ENCODE measurements at regions not wholly inside any gene's neighbourhood (a gene's known extent, or its start where the extent isn't known, plus 50 kb on each side); places are given as distances from the start of the nearest gene placed in this dataset.

DNA sequence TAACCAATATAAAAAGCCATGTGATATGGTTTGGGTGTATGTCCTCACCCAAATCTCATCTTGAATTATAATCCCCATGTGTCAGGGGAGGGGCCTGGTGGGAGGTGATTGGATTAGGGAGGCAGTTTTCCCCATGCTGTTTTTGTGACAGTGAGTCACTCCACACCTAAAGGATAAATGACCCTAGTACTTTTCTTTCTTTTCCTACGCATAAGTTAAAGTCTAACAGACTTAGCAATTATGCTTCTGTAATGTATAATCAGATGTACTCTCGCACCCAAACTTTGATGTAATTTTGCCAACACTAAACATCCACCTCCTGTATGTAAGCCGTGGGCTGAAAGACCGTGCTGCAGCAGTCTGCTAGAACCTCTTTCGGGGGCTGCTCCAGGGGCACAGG, 97.2 kb upstream of the DSEL start:
- H3K4me1 Mint-ChIP-seq (ENCODE audit: unreplicated experiment): peaks cover 24% of the 10 kb centered on the region
- peaks cover 9% of the 10 kb centered on the region for H3K9me3 Mint-ChIP-seq (ENCODE audit: unreplicated experiment)
- H3K4me3 Mint-ChIP-seq (ENCODE audit: unreplicated experiment): no peak overlapping the region
- H3K36me3 Mint-ChIP-seq (ENCODE audit: unreplicated experiment): peaks cover 6% of the 10 kb centered on the region
- no peak overlapping the region for H3K27ac Mint-ChIP-seq (ENCODE audit: unreplicated experiment)
- no peaks in the 10 kb centered on the region for H3K27me3 Mint-ChIP-seq (ENCODE audit: unreplicated experiment)
- TF ChIP-seq CTCF (IDR thresholded peaks at IDR 0.05): no peak
- no peak for DNase-seq (ENCODE audit: extremely low spot score, unreplicated experiment)

- Mint-ChIP-seq H3K27me3 (ENCODE audit: unreplicated experiment) (no peaks in the 10 kb centered on the region), H3K27ac (ENCODE audit: unreplicated experiment) (no peak overlapping the region), H3K9me3 (ENCODE audit: unreplicated experiment) (peaks cover 9% of the 10 kb centered on the region), H3K4me1 (ENCODE audit: unreplicated experiment) (peaks cover 32% of the 10 kb centered on the region), H3K36me3 (ENCODE audit: unreplicated experiment) (peaks cover 6% of the 10 kb centered on the region), H3K4me3 (ENCODE audit: unreplicated experiment) (no peak overlapping the region)
- no peak for DNase-seq (ENCODE audit: extremely low spot score, unreplicated experiment)
- no peak for TF ChIP-seq CTCF (IDR thresholded peaks at IDR 0.05)
Observed at GRCh38 chr18:67612281-67612680, 95.8 kb upstream of the DSEL start.

DNA sequence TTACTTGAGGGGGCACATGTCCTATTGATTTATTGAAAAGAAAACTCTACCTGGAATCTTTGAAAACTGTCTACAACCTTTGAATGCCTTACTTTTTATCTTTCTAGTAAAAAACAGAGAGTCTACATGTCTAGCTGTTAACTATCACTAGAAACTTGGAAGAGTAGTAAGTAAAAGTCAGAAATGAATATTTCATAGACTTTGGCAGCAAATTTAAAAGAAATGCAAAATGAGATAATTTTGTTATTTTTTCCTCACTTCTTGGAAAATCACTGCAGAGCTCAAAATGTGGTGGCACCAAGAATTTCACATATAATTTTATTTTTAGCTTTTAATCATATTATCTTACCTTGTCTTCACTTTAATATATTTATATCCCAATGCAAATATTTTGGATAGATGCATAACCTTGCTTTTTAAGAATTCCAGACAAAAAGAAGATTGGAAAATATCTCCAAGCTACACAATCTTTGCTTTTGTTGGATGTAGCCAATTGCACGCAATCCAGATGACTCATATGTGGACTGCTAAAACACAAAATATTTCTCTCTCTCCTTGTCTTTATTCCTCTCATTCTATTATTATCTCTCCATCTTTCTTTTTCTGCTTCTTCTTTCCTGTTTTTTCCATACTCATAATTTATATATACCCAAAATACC, 92.2 kb upstream of the DSEL start:
- Mint-ChIP-seq H3K4me3 (ENCODE audit: unreplicated experiment) (peak overlapping the region; percentile 48), H3K27me3 (ENCODE audit: unreplicated experiment) (no peaks in the 10 kb centered on the region), H3K4me1 (ENCODE audit: unreplicated experiment) (peaks cover 27% of the 10 kb centered on the region), H3K27ac (ENCODE audit: unreplicated experiment) (peak overlapping the region; percentile 94), H3K9me3 (ENCODE audit: unreplicated experiment) (peaks cover 9% of the 10 kb centered on the region), H3K36me3 (ENCODE audit: unreplicated experiment) (peaks cover 3% of the 10 kb centered on the region)
- DNase-seq (ENCODE audit: extremely low spot score, unreplicated experiment): no peak
- TF ChIP-seq CTCF (IDR thresholded peaks at IDR 0.05): no peak

- no peak overlapping the region for H3K4me3 Mint-ChIP-seq (ENCODE audit: unreplicated experiment)
- peak overlapping the region; percentile 94 for H3K27ac Mint-ChIP-seq (ENCODE audit: unreplicated experiment)
- H3K27me3 Mint-ChIP-seq (ENCODE audit: unreplicated experiment): no peaks in the 10 kb centered on the region
- H3K9me3 Mint-ChIP-seq (ENCODE audit: unreplicated experiment): peaks cover 9% of the 10 kb centered on the region
- DNase-seq (ENCODE audit: extremely low spot score, unreplicated experiment): no peak
- H3K4me1 Mint-ChIP-seq (ENCODE audit: unreplicated experiment): peaks cover 27% of the 10 kb centered on the region
- TF ChIP-seq CTCF (IDR thresholded peaks at IDR 0.05): no peak
- peaks cover 3% of the 10 kb centered on the region for H3K36me3 Mint-ChIP-seq (ENCODE audit: unreplicated experiment)
Observed at GRCh38 chr18:67608191-67608590, 91.7 kb upstream of the DSEL start.

DNA sequence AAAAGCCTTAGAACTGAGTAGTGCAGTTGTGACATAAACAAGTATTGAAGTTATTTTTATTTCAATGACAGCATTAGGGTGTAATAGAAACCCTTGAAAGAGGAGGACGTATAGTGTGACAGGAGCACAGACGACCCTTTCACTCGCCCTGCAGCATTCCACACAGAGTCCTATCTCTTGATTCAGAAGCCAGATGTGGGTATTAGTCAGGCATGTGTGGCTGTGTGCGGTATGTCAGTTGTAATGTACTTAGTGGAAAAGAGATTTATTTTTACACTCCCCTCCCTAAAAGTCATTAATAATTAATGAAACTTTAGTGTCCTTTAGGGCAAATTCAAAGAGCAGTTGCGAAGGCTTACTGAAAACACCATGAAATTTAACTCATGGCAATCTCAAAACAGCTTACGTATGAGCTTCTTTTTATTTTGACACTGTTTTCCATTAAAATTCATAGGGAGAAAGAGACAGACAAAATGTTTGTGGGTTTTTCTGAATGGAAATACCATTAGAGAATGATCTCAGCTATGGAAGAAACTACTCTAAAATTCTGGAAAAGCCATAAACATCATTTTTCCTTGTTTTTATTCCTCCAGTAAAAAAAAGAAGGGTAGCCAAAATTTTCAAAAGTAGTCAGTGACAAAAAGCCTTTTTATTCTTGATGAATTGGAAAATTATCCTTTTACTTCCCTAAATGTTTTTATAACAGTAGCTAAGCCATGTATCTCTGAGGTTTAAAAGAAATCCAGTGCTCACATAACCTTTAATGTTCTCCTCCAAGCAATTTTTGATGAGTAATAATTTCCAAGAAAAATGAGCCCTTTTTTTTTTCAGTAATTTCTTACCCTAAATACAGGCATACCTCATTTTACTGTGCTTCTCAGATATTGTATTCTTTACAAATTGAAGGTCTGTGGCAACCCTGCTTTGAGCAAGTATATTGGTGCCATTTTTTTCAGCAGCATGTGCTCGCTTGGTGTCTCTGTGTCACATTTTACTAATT, 84.0 kb upstream of the DSEL start:
- Mint-ChIP-seq H3K36me3 (ENCODE audit: unreplicated experiment) (peaks cover 6% of the 10 kb centered on the region), H3K9me3 (ENCODE audit: unreplicated experiment) (peaks cover 15% of the 10 kb centered on the region), H3K4me1 (ENCODE audit: unreplicated experiment) (peaks cover 48% of the 10 kb centered on the region), H3K4me3 (ENCODE audit: unreplicated experiment) (peak overlapping the region; percentile 48), H3K27me3 (ENCODE audit: unreplicated experiment) (no peaks in the 10 kb centered on the region), H3K27ac (ENCODE audit: unreplicated experiment) (peak overlapping the region; percentile 92)
- no peak for DNase-seq (ENCODE audit: extremely low spot score, unreplicated experiment)
- no peak for TF ChIP-seq CTCF (IDR thresholded peaks at IDR 0.05)
